BE2C (cell line): ENCODE measurements at regions not wholly inside any gene's neighbourhood (a gene's known extent, or its start where the extent isn't known, plus 50 kb on each side); places are given as distances from the start of the nearest gene placed in this dataset.
A peak's percentile ranks its signal among the peaks of the same experiment; 100 is the strongest.
"Not testable (repeated sequence)": the region's sequence is repeated elsewhere in the genome, so short reads cannot be mapped to it uniquely, and the experiment has no call there.

Source experiments
- DNase-seq: peaks from one replicate; pipeline ENCODE4 v3.0.0-alpha.2; 2020
- H3K27me3 ChIP-seq: fragments of 250-450 bp; sonication (Bioruptor Pico); 2 replicates; pipeline ENCODE4 v1.5.1; 2020; ENCODE audit warnings: mild to moderate bottlenecking
- H3K36me3 ChIP-seq: fragments of 250-450 bp; sonication (Bioruptor Pico); 2 replicates; pipeline ENCODE4 v1.5.1; 2020; ENCODE audit warnings: mild to moderate bottlenecking
- H3K4me1 ChIP-seq: fragments of 250-450 bp; sonication (Bioruptor Pico); 2 replicates; pipeline ENCODE4 v1.5.1; 2020
- H3K4me3 ChIP-seq: 2 replicates; pipeline ENCODE4 v1.5.1; 2011; ENCODE audit warnings: low read depth, low read length
- H3K9me3 ChIP-seq: fragments of 250-450 bp; sonication (Bioruptor Pico); 2 replicates; pipeline ENCODE4 v1.5.1; 2020
- TF ChIP-seq, protein P1 (sequence below): IDR thresholded peaks from 2 replicates; pipeline ENCODE4 v1.5.1; 2012; ENCODE audit warnings: mild to moderate bottlenecking, low read depth, low read length

- no peaks in the 10 kb centered on the region for H3K4me1 ChIP-seq
- no peaks in the 10 kb centered on the region for H3K36me3 ChIP-seq
- H3K27me3 ChIP-seq, result no peaks in the 10 kb centered on the region
- H3K4me3 ChIP-seq, result no peak overlapping the region
- no peak for DNase-seq
- no peaks in the 10 kb centered on the region for H3K9me3 ChIP-seq
- TF ChIP-seq, protein P1, sequence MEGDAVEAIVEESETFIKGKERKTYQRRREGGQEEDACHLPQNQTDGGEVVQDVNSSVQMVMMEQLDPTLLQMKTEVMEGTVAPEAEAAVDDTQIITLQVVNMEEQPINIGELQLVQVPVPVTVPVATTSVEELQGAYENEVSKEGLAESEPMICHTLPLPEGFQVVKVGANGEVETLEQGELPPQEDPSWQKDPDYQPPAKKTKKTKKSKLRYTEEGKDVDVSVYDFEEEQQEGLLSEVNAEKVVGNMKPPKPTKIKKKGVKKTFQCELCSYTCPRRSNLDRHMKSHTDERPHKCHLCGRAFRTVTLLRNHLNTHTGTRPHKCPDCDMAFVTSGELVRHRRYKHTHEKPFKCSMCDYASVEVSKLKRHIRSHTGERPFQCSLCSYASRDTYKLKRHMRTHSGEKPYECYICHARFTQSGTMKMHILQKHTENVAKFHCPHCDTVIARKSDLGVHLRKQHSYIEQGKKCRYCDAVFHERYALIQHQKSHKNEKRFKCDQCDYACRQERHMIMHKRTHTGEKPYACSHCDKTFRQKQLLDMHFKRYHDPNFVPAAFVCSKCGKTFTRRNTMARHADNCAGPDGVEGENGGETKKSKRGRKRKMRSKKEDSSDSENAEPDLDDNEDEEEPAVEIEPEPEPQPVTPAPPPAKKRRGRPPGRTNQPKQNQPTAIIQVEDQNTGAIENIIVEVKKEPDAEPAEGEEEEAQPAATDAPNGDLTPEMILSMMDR, result no peak
Observed at GRCh38 chr7:142481548-142481947, 223.7 kb upstream of the PRSS58 start.

DNA sequence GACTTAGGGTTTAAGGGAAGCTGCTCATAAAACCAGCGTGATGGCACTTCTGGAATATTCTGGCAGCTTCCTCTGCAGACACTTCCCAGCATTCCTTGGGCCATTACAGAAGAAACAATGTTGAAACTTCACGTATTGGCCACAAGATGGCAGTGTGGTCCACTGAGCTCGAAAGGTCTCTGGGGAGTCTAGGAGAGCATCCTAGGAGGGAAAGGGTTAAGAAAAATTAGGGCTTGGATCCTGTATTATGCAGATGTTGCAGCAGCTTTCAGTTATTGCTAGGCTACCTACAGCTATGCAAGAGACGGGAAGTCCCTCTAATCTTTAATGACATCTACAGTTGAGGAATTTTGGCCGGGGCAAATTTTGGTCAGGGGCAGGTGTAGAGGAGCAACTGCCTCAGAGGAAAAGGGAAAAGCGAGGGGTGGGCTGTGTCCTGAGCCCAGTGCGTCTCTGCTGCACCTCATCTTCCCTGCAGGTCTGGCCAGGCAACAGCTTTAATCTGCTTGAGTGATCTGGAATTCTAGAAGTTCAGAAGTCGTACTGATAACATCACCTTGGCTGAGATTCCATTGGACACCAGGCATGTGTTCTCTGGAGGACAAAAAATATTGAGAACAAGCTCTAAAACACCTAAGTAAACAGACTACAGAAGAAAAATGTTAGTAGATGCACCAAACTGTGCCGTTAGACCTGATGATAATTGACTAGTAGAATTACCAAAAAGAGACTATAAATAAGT, 220.8 kb upstream of the PRSS58 start:
- Histone ChIP-seq H3K36me3 (no peaks in the 10 kb centered on the region), H3K4me1 (no peaks in the 10 kb centered on the region), H3K4me3 (no peak overlapping the region), H3K27me3 (no peaks in the 10 kb centered on the region), H3K9me3 (no peaks in the 10 kb centered on the region)
- no peak for DNase-seq
- TF ChIP-seq, protein P1, result peak; percentile 73

- not testable (repeated sequence) for H3K36me3 ChIP-seq, H3K4me1 ChIP-seq, H3K9me3 ChIP-seq, DNase-seq, H3K4me3 ChIP-seq, H3K27me3 ChIP-seq
Observed at GRCh38 chr7:142477801-142478200, 219.9 kb upstream of the PRSS58 start.

GRCh38 chr7:142477079-142477651, 219.3 kb upstream of the PRSS58 start:
- H3K4me1 ChIP-seq, result no peaks in the 10 kb centered on the region
- no peaks in the 10 kb centered on the region for H3K9me3 ChIP-seq
- H3K36me3 ChIP-seq, result no peaks in the 10 kb centered on the region
- TF ChIP-seq, protein P1, result no peak
- H3K27me3 ChIP-seq, result no peaks in the 10 kb centered on the region
- no peak overlapping the region for H3K4me3 ChIP-seq
- no peak for DNase-seq

GRCh38 chr7:142476077-142476476, 218.2 kb upstream of the PRSS58 start:
- Histone ChIP-seq H3K27me3 (no peaks in the 10 kb centered on the region), H3K4me1 (no peaks in the 10 kb centered on the region), H3K36me3 (no peaks in the 10 kb centered on the region), H3K9me3 (no peaks in the 10 kb centered on the region), H3K4me3 (no peak overlapping the region)
- TF ChIP-seq, protein P1, result no peak
- no peak for DNase-seq

DNA sequence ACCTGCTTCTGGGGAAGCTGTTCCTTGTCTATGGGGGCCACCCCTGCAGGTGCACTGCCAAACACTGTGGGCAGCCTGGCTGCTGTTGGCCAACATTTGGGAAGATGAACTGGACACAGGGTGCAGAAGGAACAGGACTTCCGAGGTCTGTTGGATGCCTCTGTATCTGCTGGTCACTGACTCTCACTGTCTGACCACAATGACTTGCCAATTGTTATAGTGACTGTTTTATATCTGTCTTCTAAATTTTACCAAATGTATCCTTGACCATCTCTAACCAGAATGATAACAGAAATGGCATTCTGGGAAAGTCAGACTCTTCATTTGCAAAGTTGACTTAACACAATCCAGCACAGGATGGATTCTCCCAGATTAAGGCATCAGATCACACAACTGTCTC, 214.0 kb upstream of the PRSS58 start:
- TF ChIP-seq, protein P1, result no peak
- H3K4me1 ChIP-seq, result no peaks in the 10 kb centered on the region
- H3K27me3 ChIP-seq, result no peaks in the 10 kb centered on the region
- DNase-seq, result no peak
- H3K9me3 ChIP-seq, result no peaks in the 10 kb centered on the region
- H3K4me3 ChIP-seq, result no peak overlapping the region
- no peaks in the 10 kb centered on the region for H3K36me3 ChIP-seq
